Ureter (tissue), 1 donor: ENCODE measurements at regions not wholly inside any gene's neighbourhood (a gene's known extent, or its start where the extent isn't known, plus 50 kb on each side); places are given as distances from the start of the nearest gene placed in this dataset.

Source experiments
- DNase-seq: peaks from one replicate; pipeline ENCODE4 v3.0.0-alpha.2; 2020; ENCODE audit warnings: low spot score
- donor health status: DM: yes; HTN: yes; CAD: no.

DNA sequence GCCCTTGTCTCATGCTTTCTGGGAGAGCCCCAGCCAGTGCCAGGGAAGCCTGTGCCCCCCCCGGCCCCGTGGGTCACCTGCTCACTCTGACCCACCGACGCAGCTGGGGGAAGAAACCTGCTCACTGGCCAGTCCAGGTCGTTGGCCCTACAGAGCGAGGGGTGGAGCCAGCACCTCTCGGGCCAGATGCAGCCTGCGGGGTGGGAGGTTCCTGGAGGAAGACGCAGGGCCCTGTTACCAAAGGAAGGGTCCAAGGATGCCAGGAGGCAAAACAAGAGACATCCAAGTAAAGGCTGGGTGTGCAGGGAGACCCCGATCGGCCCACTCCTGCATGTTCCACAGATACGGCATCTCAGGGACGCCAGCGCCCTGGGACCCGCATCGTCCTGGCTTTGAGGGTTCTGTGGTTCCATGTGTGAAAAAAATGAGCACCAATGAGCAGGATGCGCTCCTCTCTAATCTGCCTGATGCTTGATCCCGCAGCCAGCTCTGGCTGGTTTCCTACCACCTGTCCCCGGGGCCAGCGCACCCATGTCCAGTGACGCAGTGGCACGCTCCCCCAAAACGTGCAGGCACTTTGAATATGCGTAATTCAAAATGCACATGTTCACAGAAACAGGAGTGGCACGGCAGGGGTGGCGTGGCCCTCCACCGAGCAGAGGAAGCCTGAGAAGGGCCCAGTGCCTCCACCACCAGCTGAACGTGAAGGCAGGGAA is 66.0 kb upstream of the GALNT9 start:
- DNase-seq: no peak

DNA sequence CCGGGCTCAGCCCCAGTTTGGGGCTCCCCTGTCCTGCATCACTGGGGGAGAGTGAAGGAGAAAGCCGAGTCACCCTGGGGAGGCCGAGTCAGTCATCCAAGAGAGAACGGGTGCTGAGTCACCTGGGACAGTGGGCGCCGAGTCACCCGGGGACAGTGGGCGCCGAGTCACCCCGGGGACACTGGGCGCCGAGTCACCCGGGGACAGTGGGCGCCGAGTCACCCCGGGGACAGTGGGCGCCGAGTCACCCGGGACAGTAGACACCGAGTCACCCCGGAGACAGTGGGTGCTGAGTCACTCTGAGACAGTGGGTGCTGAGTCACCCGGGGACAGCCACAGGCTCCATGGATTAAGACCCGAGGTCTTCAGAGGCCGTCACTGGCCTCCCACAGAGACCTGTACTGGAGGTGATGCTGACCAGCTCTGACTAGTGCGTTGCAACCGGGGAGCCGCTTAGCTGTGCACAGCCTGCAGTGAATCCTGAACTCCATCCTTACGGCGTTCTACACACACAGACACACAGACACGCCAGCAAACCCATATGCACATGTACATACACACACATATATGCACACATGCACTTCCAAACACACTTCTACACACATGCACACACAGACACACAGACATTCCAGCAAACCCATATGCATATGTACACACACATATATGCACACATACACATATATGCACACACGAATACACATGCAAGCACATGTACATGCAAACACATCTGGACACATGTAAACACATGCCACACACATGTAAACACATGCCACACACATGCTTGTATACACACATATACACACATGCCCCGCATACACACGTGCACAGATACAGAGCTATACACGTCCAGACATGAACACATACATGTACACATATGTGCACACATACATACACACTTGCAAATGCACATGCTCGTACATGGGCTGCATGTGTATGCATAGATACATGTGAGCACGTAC is 64.9 kb upstream of the GALNT9 start:
- no peak for DNase-seq

- DNase-seq: no peak
These were observed 63.9 kb upstream of the GALNT9 start for GRCh38 chr12:132393245-132393795.

GRCh38 chr12:132392389-132393244 is 63.2 kb upstream of the GALNT9 start:
- DNase-seq: no peak

DNA sequence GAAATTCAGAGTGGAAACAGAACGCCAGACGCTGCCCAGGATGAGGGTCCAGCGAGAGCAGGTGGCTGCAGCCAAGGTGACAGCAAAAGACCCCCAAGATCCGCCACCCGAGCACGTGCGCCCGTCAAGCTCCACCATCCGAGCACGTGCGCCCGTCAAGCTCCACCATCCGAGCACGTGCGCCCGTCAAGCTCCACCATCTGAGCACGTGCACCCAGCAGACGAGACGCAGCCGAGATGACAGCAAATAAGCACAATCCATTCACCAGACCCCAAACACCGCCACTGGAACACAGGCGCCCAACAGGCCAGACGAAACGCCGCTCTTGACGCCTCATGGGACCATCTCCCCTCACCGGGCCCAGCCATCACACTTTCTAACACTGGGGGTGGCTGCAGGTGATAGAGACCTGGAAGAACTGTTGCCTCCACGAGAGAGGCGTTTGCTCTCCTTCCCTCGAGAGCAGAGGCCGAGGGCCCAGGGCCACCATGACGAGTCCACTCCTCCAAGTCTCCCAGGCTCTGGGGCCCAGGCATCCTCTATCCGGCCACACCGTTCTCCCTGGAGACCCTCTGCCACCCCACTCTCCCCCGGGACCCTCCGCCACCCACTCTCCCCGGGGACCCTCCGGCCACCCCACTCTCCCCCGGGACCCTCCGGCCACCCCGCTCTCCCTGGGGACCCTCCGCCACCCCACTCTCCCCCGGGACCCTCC is 62.1 kb upstream of the GALNT9 start:
- no peak for DNase-seq

- no peak for DNase-seq
These were observed 61.1 kb upstream of the GALNT9 start for GRCh38 chr12:132390287-132391076.

DNA sequence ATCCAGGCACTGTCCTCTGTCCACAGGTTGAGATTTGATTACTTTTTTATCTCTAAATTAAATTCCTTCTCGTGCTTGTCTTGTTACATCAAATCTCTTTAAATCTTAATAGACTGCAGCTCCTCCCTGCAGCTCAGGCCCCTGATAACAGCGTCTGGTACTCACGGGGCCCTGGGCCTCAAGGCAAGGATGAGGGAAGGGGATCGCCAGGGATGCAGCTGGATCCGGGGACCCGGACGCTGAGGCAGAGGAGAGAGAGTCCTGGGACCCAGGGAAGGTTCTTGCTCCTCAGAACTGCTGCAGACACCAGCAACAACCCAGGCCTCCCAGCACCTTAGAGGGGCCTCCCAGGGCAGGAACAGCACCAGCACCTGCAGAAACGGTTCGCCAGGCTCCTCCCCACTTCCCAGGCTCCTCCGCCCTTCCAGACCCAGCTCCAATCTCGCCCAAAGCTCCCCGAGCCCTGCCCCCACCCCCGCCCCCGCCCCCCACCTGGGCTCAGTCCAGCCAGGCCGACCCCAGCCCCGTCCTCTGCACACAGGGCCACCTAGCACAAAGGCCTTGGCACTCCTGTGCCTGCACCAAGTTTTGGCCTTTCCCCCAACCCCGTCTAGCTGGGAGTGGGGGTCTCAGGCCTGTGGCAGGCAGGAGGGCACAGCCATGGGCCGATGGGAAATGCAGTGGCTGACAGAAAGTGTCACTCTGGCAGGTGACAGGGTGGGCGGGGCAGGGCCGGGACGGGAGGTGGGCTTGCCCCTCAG is 60.3 kb upstream of the GALNT9 start:
- no peak for DNase-seq

DNA sequence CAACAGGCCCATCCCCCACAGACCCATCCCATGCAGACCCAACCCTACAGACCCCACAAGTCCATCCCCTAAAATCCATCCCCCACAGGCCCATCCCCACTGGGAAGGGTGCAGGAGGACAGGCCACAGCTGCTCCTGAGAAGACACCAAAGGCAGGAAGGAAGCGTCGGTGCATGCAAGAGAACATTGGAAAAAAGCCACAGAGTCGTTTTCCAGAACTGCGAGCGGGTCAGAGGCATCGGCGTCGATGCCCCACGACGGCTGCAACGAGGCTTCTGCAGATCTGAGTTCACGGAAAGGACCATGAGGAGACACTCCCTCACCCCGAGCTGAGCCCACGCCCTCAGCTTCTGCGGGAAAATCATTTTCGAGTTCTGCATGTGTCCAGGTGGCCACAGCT is 59.6 kb upstream of the GALNT9 start:
- DNase-seq: no peak

- DNase-seq: no peak
These were observed 59.1 kb upstream of the GALNT9 start for GRCh38 chr12:132388379-132389015.

DNA sequence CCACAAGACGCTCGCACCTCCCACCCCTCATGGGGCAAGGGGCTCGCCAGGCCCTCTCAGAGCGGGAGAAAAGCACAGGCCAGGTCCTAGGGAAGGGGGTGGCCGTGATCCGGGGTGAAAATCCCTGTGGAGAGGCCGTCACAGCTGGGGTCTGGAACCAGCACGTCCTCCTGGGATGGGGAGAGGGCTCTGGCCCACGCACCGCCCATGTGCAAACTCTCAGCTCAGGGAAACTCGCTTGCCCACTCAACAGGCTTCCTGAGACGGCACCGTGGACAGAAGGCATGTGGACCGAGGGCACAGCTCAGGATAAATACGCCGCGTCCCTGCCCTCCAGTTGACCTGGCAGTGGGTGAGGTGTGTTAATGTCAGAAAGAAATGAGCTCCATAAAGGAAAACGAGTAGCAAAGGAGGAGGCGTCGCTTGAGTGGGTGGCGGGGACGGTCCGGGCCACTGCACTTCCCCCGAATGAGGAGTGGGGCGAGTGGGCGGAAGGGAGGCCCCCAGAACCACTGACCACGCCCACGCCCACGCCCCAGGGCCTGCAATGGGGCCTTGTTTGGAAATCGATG is 57.6 kb upstream of the GALNT9 start:
- no peak for DNase-seq

DNA sequence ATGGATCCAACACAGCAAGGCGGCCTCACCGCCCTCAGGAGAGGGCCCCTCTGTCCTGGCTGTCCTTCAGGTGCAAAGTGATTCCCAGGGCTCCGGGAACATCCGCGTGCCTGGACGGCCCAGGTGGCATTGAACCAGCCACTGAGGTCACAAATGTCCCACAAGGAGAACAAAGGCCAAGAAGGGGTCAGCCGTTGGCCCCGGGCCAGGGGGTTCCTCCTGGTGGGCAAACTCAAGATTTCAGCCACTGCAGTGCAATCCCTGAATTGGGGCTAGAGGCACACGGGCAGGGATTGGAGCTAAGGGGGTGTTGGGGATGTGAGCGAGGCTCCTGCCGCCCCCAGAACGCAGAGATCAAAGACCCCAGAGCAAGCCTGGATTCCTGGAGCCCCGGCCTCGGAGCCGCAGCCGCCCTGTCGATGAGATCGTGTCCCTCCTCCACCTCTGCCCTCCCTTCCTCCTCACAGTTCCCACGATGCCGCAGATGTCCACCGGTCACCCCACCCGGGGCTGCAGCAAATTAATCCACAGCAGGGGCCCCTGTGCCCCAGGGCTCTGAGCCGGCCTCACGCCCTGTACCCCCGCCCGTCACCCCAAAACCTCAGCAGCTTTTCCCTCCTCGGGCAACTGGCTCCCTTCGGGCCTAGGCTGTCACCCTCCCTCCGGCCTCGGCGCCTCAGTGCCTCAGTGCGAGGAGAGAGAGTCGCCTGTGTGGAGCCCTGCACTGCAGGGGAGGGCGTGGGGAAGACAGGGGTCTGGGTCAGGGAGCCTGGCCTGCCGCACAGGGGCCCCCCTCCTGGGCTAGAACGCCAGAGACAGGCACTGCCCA is 56.7 kb upstream of the GALNT9 start:
- DNase-seq: no peak

DNA sequence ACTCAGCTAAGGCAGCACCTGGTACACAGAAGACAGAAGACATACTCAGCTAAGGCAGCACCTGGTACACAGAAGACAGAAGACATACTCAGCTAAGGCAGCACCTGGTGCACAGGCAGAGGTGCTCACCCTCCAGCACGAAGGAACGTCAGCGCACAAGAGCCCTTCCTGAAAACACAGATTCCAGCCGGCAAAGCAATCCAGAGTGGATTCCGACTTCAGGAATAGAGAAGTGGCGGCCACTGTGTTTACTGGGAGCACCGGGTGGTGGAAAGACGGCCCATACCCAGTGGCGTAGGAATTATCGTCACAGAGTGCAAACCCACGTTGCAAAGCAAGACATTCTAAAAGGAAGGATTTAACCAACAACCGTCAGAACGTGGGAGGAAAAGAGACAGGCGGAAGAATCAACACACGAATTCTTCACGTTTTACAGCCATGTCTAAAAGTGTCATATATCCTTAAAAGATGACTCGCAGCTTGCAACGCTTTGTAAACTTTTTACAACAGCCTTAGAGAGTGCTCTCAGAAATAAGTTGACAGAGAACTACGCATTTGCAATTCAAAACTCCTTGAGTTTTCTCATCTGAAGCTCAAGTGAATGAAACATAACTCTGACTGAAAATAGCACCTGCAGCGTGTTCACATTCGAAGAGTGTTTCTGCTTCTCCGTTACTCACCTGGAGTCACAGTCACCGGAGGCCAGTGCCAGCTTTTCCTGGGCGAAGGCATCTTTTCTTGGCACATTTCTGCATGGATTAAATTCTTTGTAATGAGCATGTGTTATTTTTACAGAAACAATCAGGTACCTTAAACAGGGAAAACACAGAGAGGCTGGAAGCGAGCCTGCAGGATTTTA is 55.8 kb upstream of the GALNT9 start:
- DNase-seq: no peak

GRCh38 chr12:132380641-132381040 is 51.3 kb upstream of the GALNT9 start:
- no peak for DNase-seq

DNA sequence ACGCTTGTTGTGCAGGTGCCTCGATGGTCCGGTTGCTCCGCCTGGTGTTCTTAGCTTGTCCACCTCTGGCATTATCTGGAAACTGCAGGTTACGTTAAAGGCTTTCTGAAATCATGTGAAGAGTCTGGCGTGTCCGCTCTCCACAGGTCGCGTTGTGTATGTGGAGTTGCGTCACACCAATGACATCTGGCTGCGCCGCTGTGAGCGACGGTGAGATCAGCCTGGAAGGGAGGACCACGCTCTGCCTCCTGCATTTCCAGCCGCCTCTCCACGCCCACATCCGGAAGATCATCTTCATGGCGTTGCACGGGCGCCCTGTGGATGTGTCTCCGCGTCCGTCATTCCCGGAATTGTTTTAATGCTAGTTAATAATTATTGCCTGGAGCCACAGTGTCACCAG is 50.6 kb upstream of the GALNT9 start:
- DNase-seq: no peak

GRCh38 chr12:132379576-132379975 is 50.2 kb upstream of the GALNT9 start:
- no peak for DNase-seq
